NCI-H1436 treated with DMSO at 0.1 percent for 48 hours (cell line): ENCODE measurements at regions not wholly inside any gene's neighbourhood (a gene's known extent, or its start where the extent isn't known, plus 50 kb on each side); places are given as distances from the start of the nearest gene placed in this dataset.

Experiments used
- DNase-seq: peaks from one replicate; lab custom pipeline; 2025; lab: John Stamatoyannopoulos, UW

DNA sequence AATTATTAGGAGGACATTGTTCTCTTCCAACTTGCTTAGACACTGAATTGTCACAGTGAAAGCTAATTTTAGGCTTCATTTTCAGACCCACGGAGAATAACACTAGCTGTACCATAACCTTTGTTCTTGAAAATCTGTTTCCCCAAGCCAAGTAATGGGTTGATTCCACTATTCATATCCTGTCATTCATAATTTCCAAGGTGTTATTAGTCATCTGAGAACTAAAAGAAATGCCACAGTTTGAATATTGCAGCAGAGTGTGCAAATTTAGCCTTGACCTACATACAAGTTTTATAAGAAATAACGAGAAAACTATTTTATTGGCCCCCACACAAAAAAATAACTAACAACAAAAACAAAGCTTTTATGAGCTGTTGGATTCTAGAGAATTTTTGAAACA, 148.5 kb upstream of the TYRP1 start:
- no peak for DNase-seq

DNA sequence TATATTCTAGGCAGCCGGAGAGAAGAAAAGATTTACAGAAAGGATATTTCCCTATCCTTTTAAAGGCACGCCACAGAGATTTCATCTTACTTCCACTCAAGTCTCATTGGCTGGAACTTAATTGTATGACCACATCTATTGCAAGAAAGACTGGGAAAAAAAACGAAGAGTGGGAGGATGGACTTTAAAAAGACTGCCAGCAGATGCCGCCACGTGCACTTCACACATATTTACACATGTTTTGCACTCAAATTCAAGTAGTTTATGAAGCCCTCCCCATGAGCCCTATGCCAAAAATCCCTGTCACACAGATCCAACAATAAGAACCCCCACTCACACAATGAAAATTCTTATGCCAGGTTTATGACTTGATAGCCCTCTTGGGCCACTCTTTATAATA, 138.5 kb upstream of the TYRP1 start:
- no peak for DNase-seq

DNA sequence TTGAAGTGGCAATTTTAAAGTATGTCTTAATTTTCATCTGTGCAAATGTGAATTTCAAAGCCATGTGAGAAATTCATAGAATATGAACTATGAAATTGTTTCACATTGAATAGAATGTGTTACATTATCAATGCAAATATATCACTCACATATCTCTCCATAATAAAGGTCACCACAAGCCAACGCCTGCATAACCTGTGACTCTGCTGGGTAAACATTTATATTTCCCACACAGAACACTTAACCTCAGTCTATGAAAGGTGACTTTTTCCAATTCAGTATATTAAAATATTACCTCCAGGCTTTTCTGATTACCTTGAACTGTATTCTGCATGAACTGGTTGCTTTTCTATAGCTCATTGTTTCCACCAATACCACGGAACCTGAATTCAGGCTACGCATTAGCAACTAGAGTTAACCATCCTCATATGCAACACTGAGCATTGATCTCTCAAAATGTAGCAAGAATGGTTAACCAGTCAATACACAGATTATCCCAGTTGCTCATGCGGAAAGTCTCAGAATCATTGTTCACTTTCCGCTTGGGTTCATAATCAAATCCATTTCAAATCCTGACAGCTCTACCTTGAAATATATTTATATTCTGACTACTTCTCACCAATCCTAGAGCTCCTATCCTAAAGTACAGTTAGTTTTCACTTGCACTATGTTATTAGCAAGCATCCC, 126.6 kb upstream of the TYRP1 start:
- DNase-seq = no peak

- no peak for DNase-seq
Measured at GRCh38 chr9:12584656-12585522, 108.3 kb upstream of the TYRP1 start.

DNA sequence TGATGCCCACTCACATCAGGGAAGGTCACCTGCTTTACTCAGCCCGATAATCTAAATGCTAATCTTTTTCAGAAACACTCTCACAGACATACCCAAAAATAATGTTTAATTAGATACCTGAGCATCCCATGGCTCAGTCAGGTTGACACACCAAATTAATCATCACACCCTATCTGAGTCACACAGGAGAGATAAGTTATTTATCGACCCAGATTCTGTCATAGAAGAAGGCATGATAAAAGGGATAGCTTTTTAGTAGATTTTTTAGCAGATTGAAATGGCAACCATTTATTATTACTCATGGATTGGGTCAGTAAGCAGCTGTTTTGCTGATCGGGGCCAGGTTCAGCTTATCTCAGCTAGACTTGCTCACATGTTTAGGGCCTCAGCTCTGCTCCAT, 97.8 kb upstream of the TYRP1 start:
- DNase-seq = no peak

GRCh38 chr9:12604164-12604821, 88.9 kb upstream of the TYRP1 start:
- no peak for DNase-seq

- no peak for DNase-seq
Measured at GRCh38 chr9:12612211-12612770, 80.9 kb upstream of the TYRP1 start.

DNA sequence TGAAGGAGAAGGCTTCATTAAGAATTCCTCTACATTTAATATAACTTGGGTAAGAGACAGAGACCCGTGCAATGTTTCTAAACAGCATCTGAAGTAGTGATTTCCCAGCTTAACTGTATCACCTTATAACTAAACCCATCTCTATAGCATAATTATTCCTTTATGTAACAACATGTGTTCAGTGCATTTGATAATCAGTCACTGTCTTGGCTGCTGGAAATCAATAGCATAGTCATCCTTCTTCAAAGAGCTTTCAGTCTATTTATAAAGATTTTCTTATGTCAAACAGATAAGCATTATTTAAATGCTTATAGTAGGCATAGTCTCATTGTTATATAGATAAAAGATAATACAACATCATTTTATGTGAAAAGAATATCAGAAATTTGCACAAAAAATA, 80.1 kb upstream of the TYRP1 start:
- DNase-seq = no peak

GRCh38 chr9:12614488-12614887, 78.7 kb upstream of the TYRP1 start:
- no peak for DNase-seq

GRCh38 chr9:12618956-12619355, 74.2 kb upstream of the TYRP1 start:
- DNase-seq = no peak

GRCh38 chr9:12625844-12626243, 67.3 kb upstream of the TYRP1 start:
- DNase-seq = no peak

DNA sequence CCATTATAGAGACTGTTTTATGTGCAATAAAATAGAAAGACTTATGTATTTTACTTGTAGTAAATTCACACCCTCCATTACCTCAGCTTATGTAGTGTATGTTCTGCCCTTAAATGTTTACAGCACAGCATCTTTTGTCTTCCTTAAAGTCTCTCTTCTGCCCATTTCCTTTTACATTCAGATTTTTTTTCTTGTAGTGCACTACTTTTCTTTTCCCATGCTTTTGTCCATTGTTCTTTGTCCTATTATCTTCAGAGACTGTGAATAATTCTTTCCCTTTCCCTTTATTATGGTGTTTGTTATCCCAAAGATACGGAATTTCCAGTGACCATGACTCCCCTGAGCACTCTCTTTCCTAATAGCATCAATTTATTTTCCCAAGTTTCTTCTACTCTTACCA, 66.1 kb upstream of the TYRP1 start:
- DNase-seq = no peak

GRCh38 chr9:12628546-12628945, 64.6 kb upstream of the TYRP1 start:
- no peak for DNase-seq

DNA sequence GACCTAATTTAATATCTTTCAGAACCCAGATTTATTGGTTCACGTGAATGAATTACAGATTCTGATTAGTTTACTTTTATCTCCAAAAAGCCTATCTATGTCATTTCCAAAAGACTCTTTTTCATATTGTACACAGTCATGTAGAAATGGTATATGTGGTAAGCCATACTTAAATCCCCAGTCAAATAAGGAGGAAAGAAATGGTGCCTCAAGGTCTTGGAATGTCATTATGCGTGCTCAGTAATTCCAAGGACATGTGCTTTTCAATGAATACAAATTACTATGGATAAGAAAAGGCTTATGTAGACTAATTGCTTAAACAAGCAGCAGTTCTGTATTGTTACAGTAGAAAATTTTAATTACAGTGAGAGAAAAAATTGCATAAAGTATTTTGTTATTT, 64.1 kb upstream of the TYRP1 start:
- DNase-seq = no peak

DNA sequence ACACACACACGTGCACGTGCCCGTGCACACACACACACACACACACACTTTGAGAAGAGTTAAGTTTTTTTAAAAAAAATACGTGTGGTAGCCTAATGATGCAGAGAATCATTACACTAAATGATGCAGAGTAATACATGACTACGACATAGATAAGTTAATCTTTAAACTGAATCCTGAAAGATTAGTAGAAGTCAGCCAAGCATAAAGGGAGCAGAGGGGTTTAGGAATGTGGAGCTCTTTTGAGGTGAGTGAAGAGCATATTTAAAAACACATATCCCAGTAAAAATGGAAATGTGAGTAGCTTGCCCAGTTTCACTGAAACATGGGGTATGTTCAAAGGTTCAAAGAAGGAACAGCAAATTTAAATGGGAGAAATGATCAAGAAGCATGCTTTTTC, 61.3 kb upstream of the TYRP1 start:
- no peak for DNase-seq

DNA sequence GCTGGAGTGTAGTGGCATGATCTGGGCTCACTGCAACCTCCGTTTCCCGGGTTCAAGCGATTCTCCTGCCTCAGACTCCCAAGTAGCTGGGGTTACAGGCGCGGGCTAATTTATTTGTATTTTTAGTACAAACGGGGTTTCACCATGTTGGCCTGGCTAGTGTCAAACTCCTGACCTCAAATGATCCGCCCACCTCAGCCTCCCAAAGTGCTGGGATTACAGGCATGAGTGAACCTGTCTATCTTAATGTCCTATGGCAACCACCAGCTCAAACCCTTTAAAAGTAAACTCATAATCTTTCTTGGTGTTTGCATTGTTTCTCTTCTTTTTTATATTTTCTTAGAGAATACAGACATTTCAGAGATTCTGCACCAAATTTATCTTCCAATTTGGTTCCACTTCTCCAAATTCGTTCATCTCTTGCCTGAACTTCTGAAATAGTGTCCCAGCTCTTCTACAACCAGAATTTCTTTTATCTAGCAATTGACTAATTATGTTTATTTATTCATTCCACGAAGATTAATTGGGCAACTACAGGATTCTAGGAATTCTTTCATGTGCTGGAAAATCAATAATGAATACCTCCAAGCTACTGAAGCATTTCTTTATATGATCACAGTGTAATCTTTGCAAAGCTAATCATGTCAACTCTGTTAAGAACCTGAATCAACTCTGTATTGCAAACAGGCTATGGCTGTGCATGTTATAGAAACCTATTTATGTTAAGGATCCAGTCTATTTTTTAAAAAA, 60.0 kb upstream of the TYRP1 start:
- no peak for DNase-seq

- DNase-seq = no peak
Measured at GRCh38 chr9:12640016-12640587, 53.1 kb upstream of the TYRP1 start.

- DNase-seq = no peak
Measured at GRCh38 chr9:12640866-12641636, 52.1 kb upstream of the TYRP1 start.
